Stomach (tissue), 4 donors: ENCODE measurements at regions not wholly inside any gene's neighbourhood (a gene's known extent, or its start where the extent isn't known, plus 50 kb on each side); places are given as distances from the start of the nearest gene placed in this dataset.

ENCODE experiments used
- CTCF ChIP-seq, 7 experiments: fragments of 450-650 bp in 4 of 7; fragments of 200-600 bp in 3 of 7; sonication (generic) in 3 of 7; IDR thresholded peaks; one replicate each; pipeline ENCODE4 v1.5.1; 2016 to 2019; ENCODE audit warnings: antibody characterized with exemption in 7 of 7, control low read depth in 2 of 7, mild to moderate bottlenecking in 1 of 7
- EP300 ChIP-seq: sonication (generic); formaldehyde crosslinking; IDR thresholded peaks from one replicate; pipeline ENCODE4 v1.6.1; 2017; ENCODE audit warnings: antibody characterized with exemption
- POLR2A ChIP-seq, 4 donors: fragments of 450-650 bp; IDR thresholded peaks; one replicate each; pipeline ENCODE4 v1.6.1; 2016; ENCODE audit warnings: antibody characterized with exemption in 4 of 4, control low read depth in 2 of 4, mild to moderate bottlenecking in 1 of 4, moderate library complexity in 1 of 4
- POLR2AphosphoS5 ChIP-seq, 3 donors: sonication (generic); formaldehyde crosslinking; IDR thresholded peaks; one replicate each; pipeline ENCODE4 v1.6.1; 2016; ENCODE audit warnings: antibody characterized with exemption in 3 of 3

DNA sequence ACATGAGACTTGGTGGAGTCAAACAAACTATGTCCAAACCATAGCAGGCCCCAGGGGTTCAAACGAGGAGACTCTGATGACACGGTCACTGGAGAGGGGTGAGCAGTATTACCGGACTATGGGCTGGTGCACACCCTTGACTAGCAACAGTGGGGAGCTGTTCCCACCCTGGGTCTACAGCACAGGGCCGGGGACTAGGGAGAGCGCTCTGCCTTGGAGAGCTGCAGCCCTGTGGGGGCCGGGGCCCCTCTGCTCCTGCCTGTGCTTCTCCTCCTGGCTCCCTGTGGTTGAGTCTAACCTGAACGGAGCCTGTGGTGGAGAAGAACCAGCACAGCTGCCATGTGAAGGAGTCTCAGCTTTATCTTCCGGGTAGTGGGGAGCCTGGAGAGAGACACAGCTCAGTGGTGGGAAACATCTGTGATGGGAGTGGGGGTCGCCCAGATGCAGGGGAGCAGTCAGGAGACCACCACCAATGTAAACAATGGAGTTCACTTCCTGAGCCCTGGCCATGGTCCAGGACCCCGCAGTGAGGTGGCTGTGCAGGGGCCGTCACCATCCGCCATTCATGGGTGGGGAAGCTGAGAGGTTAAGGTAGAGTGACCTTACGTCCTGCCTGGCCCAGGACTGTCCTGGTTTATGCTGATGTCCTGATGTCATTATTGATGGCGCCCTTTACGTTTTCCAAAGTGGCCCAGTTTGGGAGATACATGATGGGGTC is 195.7 kb upstream of the TWIST2 start:
- TF ChIP-seq CTCF (IDR thresholded peaks at IDR 0.05): no peak
- no peak for TF ChIP-seq EP300
- no peak for TF ChIP-seq POLR2AphosphoS5 (IDR thresholded peaks at IDR 0.05)
- TF ChIP-seq POLR2A (IDR thresholded peaks at IDR 0.05): no peak
